ENCODE measurements at regions not wholly inside any gene's neighbourhood (a gene's known extent, or its start where the extent isn't known, plus 50 kb on each side); places are given as distances from the start of the nearest gene placed in this dataset.

DNA sequence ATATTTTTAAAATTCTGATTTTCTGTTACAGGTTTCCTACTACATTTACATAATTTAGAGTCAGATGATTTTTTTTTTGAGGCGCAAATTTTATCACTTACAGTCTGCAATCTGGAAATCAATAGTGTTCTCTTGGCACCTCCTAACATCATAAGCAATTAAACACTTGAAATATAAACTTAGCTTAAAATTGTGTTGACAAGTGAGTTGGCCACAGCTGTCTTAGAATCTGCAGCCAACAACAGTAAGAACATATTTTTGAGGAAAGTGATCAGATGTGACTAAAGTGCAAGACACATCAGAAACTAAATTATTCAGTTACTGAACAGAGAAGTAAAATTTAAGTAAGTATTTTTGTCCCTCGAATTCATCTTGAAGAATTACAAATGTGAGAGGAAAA lies 726.7 kb upstream of the LRATD1 start:
- TF ChIP-seq ZNF274 (IDR thresholded peaks at IDR 0.05; ENCODE audit: low read depth, low read length): no peak
- TF ChIP-seq YY1 (IDR thresholded peaks at IDR 0.05; ENCODE audit: insufficient read depth, insufficient read length): no peak

Data from NT2/D1 (cell line).